ENCODE measurements at regions not wholly inside any gene's neighbourhood (a gene's known extent, or its start where the extent isn't known, plus 50 kb on each side); places are given as distances from the start of the nearest gene placed in this dataset.

- ChIA-PET CTCF (interaction anchor here (0.6 to 0.8 kb wide), 2 partner anchors 9 to 11 kb away, joined by 3 to 4 read pairs; no protein-coding TSS in a partner anchor), POLR2A (ENCODE audit: unreplicated experiment) (interaction anchor here (0.6 kb wide), 1 partner anchor 49 kb away, joined by 4 read pairs; no protein-coding TSS in a partner anchor)
- ATAC-seq (peak; percentile 56), DNase-seq (peak; percentile 46)
- intact Hi-C loops (cut with micrococcal nuclease): loop anchor here (1.0 to 2.0 kb wide), 3 partner anchors 40 to 96 kb away; partner anchors contain the start of gene ELOVL5
- H3K79me2 ChIP-seq (ENCODE audit: low read length): no peaks in the 10 kb centered on the region
- H2AFZ ChIP-seq (ENCODE audit: low read length): peak overlapping the region; percentile 53
- no TSS peak for BruUV-seq (replicated peaks)
- no peaks in the 10 kb centered on the region for H4K20me1 ChIP-seq (ENCODE audit: low read length)
- peak overlapping the region; percentile 80 for H3K27ac ChIP-seq (ENCODE audit: low read length)
- no peaks in the 10 kb centered on the region for H3K36me3 ChIP-seq (ENCODE audit: low read depth, low read length)
- no peaks in the 10 kb centered on the region for H3K27me3 ChIP-seq (ENCODE audit: low read length)
- H3K9me2 ChIP-seq (replicated peaks; ENCODE audit: low read length): no peaks in the 10 kb centered on the region
- TF ChIP-seq EZH2 (IDR thresholded peaks at IDR 0.05; ENCODE audit: low read length, unreplicated experiment) (no peak), CTCF (conservative IDR thresholded peaks at IDR 0.05; ENCODE audit: low read depth, low read length) (no peak), EZH2phosphoT487 (IDR thresholded peaks at IDR 0.05; ENCODE audit: borderline replicate concordance, low read length) (no peak)
- peak overlapping the region; percentile 46 for H3K4me3 ChIP-seq (ENCODE audit: low read length)
- H3K4me1 ChIP-seq (ENCODE audit: insufficient read depth, low read length): peaks cover 28% of the 10 kb centered on the region
- H3K9me3 ChIP-seq (ENCODE audit: low read length): no peaks in the 10 kb centered on the region
- H3K9ac ChIP-seq (ENCODE audit: low read length): peak overlapping the region; percentile 35; the same call in 1 of the 2 replicates
- peaks cover 9% of the 10 kb centered on the region for H3F3A ChIP-seq (ENCODE audit: low read length, unreplicated experiment)
- H3K4me2 ChIP-seq (ENCODE audit: low read length): peak overlapping the region; percentile 74
These were observed 49.7 kb upstream of the ELOVL5 start for GRCh38 chr6:53398247-53399026.

Measured in PC-3 (cell line).